ENCODE measurements at regions not wholly inside any gene's neighbourhood (a gene's known extent, or its start where the extent isn't known, plus 50 kb on each side); places are given as distances from the start of the nearest gene placed in this dataset.
"Not testable (repeated sequence)": the region's sequence is repeated elsewhere in the genome, so short reads cannot be mapped to it uniquely, and the experiment has no call there.

- DNase-seq = no peak
These were observed 1445.9 kb downstream of the PCDH9 start for GRCh38 chr13:65784088-65784816.

- no peak for DNase-seq
These were observed 1446.8 kb downstream of the PCDH9 start for GRCh38 chr13:65783383-65783782.

GRCh38 chr13:65771704-65772313 is 1458.3 kb downstream of the PCDH9 start:
- not testable (repeated sequence) for DNase-seq

- no peak for DNase-seq
These were observed 1461.6 kb downstream of the PCDH9 start for GRCh38 chr13:65768545-65768944.

- DNase-seq = no peak
These were observed 1466.3 kb downstream of the PCDH9 start for GRCh38 chr13:65763811-65764210.

- no peak for DNase-seq
These were observed 1468.1 kb downstream of the PCDH9 start for GRCh38 chr13:65762012-65762411.

- DNase-seq = no peak
These were observed 1474.0 kb downstream of the PCDH9 start for GRCh38 chr13:65756071-65756671.

GRCh38 chr13:65748227-65748626 is 1481.9 kb downstream of the PCDH9 start:
- no peak for DNase-seq

- DNase-seq = no peak
These were observed 1483.7 kb downstream of the PCDH9 start for GRCh38 chr13:65746406-65746921.

- DNase-seq = no peak
These were observed 1485.3 kb downstream of the PCDH9 start for GRCh38 chr13:65744836-65745235.

GRCh38 chr13:65733110-65733509 is 1497.0 kb downstream of the PCDH9 start:
- no peak for DNase-seq

GRCh38 chr13:65727070-65727469 is 1503.1 kb downstream of the PCDH9 start:
- no peak for DNase-seq

GRCh38 chr13:65725006-65725405 is 1505.1 kb downstream of the PCDH9 start:
- no peak for DNase-seq

- no peak for DNase-seq
These were observed 1505.9 kb downstream of the PCDH9 start for GRCh38 chr13:65724226-65724625.

- no peak for DNase-seq
These were observed 1507.6 kb downstream of the PCDH9 start for GRCh38 chr13:65722506-65722905.

GRCh38 chr13:65719831-65720230 is 1510.3 kb downstream of the PCDH9 start:
- no peak for DNase-seq

- no peak for DNase-seq
These were observed 1519.6 kb downstream of the PCDH9 start for GRCh38 chr13:65710514-65710913.

GRCh38 chr13:65697843-65698242 is 1532.3 kb downstream of the PCDH9 start:
- no peak for DNase-seq

GRCh38 chr13:65679240-65679639 is 1550.9 kb downstream of the PCDH9 start:
- no peak for DNase-seq

- no peak for DNase-seq
These were observed 1552.2 kb downstream of the PCDH9 start for GRCh38 chr13:65677906-65678305.

- not testable (repeated sequence) for DNase-seq
These were observed 1554.8 kb downstream of the PCDH9 start for GRCh38 chr13:65675383-65675782.

- no peak for DNase-seq
These were observed 1560.0 kb downstream of the PCDH9 start for GRCh38 chr13:65670014-65670625.

- no peak for DNase-seq
These were observed 1569.4 kb downstream of the PCDH9 start for GRCh38 chr13:65660731-65661130.
